GM19328 (cell line): ENCODE measurements at regions not wholly inside any gene's neighbourhood (a gene's known extent, or its start where the extent isn't known, plus 50 kb on each side); places are given as distances from the start of the nearest gene placed in this dataset.
A peak's percentile ranks its signal among the peaks of the same experiment; 100 is the strongest.

ENCODE experiments used
- ATAC-seq: cut with Tn5 transposase; IDR thresholded peaks from one replicate; pipeline ENCODE4 v1.9.1; 2021; ENCODE audit warnings: mild to moderate bottlenecking, moderate library complexity; ENCODE audit not compliant: unreplicated experiment

DNA sequence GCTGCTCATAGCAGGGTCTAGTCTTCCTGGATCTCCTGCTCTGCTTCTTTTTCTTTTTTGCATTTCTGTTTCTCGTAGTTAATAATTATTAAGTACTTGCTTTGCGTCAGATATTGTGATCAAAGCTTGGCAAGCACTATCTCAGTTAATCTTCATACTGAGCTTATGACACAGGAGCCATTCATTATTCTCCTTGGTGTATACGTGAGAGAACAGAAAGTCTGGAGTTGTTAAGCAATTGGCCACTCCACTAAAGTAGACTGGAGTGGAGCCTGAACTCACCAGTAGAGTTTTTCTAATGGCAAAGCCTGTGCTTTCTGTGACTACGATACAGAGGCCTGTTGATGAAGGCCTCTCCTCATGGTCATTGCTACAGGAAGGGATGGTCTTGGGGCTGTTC is 285.9 kb downstream of the RFC3 start:
- ATAC-seq, result no peak

DNA sequence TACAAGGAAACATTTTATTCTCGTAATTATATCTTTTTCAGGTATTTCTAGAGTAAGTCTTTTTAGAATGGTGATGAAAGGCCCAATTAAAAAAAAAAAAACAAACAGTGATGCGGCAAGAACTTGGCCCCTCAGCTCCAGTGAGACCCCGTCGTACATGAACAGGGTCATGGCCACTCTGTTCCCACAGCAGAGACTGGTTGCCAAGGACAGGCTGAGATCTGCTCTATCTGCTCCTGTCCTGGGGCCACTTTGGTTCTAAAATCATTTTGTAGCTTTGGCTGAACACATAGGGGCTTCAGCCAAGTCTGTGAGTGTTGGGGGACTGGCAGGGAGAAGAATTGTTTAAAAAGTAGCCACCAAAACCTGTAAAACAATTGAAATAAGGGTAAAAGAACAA is 286.9 kb downstream of the RFC3 start:
- ATAC-seq, result no peak

DNA sequence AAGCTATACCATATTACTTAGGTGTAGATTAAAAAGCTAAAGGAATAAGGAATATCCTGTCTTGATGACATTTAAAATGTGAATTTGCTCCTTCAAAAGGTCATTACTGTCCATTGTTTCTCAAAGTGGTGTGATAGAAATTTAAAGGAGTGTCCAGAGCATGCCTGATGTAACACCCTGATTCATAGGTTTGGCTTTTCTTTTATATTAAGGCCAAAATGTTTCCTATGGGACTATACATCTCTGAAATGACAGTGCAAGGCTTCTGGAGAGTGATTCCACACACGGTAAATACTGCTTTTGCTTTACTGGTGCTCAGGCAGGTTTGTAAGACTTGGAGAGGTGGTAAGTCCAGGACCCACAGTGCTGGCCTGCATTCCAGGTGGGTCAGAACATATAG is 289.9 kb downstream of the RFC3 start:
- no peak for ATAC-seq

DNA sequence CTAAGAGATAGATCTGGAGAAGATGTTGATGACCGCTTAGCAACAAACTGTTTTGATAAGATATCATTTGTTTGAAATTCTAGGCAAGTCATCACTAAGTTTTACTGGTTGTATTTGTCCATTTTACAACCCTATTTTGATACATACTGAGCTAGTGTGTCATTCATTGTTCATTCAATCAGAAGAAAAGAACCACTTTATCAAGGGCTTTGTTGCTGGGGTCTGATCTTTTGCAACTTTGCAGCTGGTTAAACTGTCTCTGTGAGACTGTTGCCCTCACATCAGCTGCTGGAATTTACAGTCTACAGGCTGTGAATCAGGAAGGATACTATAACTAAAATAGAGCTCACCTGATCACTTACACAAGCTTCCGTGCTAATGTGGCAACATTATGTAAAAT is 290.5 kb downstream of the RFC3 start:
- ATAC-seq, result no peak

DNA sequence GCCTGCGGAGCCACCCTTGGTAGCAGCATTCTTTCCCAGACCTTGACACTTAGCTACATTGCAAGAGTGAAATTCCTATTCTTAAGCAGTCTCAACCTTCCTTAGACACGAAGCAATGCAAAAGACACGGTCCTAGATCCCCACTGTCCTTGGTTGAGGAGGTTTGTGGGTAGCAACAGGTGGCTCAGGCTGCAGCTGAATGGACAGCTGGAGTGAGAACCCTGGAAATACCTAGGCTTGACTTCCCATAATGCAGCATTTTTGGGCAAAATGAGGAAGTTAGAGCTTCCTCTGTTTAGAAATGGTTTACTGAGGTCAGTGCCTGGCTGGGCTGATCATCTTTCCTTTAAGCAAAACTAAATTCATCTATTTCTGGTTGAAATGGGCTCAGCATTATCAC is 296.6 kb downstream of the RFC3 start:
- no peak for ATAC-seq

DNA sequence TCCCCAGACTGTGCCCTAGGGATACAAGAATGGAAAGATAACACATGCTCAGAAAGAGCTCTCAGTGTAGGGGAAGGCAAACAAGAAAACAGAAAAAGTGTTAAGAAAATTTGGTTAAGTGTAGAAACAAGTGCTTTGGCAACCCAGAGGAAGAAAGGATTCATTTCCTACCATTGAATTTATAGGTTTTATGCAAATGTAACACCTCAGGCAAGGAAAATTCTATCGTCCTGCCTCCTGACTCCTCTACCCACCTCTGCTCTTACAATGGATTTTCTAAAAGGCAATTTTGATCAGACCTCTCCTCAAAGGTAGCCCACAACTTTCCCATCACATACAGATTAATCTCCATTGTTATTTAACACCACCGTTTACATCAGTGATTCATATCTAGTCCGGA is 298.7 kb downstream of the RFC3 start:
- no peak for ATAC-seq

DNA sequence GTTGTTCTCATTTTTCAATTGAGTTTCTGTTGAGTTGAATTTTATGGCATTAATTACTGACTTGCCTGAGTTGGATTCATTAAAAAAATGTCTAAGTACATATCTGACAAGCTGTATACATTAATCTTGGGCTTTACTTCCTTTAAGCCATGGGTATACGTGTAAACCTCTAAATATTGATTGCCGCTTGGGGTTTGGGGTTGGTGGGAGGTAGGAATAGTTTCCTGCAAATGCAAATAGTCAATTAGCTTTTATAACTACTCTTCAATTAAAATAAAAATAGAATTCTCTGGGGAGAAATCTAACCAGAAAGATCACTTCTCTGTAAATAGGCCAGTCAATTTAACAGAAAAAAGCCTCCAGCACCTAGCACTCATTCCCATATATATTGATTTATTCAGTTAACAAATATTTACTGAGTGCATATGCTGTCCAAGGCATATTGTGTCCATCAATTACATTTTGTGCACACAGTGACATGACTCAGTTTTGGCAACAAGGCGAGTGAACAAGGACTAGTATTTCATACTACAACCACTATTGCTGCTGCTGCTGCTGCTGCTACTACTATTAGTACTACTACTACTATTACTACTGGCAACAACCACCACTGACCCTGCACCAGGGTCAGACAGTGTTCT is 306.8 kb downstream of the RFC3 start:
- ATAC-seq, result no peak

DNA sequence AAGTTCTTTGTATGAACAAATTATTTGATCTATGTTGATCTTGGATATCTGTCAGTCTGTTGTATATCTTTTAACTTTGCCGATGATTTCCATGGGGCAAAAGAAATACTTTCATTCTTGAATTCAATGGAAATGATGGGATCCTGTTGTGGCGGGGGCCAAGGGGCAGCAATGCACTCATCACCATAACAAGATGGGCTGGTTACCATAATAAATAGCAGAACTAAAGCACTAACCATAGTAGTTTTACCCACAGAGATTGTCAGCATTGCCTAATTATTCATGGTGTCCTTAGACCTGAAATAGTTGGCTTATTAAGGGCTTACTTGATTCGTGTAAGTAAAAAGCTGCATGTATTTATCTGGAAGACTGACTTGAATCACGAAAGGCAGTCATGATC is 309.6 kb downstream of the RFC3 start:
- ATAC-seq, result no peak

DNA sequence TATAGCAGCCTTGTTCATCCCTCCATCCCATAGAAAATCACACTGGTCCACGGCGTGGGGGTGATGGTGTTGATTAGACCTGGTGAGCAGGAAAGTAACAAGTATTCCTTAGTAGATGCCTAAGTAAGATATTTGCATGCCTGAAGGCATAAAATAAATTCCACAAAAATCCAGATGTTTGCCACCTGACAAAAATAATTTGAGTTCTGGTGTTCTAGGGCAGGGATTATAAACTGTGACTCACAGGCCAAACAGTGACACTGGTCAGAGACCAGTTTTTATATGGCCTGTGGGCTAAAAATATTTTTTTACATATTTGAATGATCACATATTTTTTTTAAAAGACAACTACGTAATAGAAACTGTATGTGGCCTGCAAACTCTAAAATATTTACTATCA is 310.7 kb downstream of the RFC3 start:
- ATAC-seq, result no peak

DNA sequence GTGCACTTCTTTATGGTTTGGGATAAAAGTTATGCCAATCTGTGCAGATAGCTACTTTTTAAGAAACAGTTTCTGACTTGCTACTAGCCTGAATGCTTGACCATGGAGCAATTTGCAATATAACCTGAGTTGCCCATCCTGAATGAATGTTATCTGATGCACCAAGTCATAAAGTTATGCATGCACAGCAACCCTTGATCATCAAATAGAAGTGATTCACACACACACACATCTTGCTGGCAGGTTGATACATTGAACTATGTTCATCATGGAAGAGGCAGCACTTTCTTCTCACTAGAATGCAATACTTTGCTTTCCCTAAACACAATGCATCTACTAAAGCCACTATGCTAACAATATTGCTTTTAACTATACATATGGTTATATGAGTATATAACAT is 311.5 kb downstream of the RFC3 start:
- ATAC-seq, result no peak

DNA sequence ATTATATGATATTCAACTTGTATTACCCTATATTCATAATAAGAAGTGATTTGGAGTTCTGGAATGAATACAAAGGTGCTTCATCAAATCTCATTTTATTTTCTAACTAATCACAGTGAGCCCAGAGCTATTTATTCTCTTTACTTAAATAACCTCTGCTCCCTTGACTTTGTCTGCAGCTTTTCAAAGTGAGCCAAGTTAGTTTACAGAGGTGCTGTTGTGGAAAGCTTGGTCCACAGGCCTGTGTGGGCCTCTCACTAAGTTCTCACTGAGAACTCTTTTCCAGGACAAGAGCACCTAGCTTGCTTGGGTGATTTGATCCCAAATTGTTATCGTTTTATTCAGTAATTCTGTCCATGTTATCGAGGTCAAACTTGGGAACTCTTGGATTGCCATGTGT is 319.3 kb downstream of the RFC3 start:
- ATAC-seq, result no peak

DNA sequence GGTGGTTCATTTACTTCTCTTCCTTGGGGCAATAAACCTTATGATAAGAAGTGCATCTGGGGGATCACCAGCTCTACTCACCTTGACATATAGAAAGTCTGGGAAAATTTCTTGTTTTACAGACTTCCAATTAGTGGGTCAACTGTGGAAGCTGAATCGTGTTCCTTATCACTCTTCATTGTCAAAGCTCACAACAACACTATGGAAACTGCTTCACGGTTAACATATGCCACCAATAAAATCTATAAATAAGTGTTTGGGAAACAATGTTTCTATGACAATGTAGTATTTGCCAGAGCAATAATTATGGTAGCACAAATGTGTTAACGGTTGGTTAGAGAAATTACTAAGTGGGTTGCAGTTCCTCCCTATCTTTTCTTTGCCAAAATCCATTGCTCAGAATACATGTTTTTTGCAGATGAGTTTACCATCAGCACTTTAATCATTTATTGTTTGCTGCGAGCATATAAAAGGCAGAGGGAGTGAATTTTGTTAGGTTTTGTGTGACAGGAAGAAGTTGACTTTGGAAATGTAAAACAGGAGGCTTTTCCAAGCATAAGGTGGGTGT is 321.8 kb downstream of the RFC3 start:
- no peak for ATAC-seq

DNA sequence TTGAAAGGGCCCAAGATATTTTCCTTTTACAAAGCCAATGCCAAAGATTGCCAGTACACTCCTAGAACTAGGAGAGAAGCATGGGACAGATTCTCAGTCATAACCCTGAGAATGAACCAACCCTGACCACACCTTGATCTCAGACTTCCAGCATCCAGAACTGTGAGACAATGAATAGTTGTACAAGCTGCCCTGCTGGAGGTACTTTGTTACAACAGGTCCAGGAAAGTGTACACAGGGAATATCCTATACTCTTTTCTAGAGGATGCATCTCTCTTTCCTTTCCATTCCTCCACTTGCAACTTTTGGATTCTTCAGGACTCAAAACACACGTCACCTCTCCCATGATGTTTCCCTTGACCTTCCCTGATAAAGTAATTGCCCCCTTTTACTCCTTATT is 325.7 kb downstream of the RFC3 start:
- ATAC-seq, result no peak

DNA sequence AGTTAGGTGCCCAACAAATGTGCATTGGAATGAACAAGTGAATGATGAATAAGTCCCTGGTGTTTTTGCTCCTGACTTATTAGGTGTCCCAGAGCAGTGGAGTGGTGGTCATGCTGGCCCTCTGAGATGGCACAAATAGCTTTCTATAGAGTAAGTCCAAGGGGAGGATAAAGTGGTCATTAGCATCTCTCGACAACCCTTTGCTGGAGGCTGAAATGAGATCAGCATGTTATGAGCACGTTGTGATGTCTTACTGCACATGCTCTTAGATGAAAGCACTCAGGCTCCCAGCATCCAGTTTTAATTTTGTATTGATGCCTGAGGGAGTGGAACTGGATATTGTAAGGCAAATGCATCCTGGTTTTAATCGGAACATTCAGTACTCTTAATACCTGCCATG is 326.2 kb downstream of the RFC3 start:
- no peak for ATAC-seq

DNA sequence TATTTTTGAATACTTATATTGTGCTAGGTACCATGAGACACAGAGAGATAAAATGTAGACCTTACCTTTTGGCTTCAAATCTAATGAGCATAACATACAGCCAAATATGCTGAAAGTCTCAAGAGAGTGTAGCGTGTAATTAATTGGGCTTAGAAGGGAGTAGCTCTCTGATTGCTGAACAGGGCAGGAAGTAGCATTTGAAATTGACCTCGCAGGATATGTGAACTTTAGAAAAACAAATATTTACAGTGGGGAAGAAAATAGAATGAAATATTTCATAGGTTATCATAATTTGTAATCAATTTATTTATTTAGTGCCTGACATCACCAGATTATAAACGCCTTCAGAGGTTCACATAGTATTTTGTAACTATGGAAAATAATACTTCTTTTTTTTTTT is 327.1 kb downstream of the RFC3 start:
- no peak for ATAC-seq

DNA sequence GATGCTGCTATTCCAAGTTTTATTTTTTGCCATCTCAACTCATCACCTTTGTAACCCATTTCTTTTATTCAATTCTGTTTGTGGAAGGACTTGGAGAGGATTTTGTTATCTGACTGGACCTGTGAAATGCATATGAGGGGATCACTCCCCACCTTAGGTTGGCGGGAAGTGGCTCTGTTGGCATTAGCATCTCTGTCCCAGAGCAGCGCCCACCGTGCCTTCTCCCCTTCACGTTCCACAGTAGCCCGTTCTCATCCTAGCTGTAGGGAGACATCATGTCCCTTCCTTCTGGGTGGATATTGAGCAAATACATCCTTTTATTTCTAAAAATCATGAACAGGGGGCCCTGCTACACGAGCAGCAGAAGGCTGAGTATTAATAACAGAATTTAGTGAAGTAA is 330.4 kb downstream of the RFC3 start:
- no peak for ATAC-seq

DNA sequence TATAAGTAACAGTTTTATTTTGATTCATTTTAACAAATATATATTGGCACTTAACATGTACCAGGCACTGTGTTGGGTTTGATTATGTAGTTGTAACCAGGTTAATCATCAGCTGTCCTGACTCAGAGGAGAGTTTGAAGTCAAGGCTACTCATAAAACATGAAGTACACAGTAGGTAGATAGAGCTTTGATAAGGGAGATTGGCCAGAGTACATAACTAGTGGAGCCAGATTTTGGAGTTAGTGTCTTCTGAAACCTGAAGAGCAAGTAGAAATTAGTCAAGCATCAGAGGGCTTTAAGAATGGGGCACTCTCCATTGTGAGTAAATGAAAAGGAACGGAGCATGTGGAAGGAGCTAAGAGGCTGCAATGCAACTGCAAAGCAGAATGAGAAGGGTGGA is 333.9 kb downstream of the RFC3 start:
- no peak for ATAC-seq

DNA sequence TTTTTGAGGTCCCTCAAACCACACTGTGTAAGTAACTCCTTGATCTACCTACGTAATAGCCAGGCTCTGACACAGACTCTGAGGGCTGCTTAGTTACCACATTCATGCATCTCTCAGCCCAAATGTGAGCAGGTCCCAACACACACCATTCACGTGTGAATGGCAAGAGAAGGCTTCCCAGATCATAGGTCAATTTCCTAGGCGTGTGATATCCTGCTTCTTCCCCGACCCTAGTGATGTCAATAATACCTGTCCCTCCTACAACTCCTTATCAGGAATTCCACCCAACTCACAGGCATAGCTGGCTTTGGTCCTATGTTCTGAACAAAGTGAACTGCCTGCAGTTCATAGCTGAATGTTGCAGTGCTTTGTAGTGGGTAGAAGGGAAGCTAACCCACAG is 334.5 kb downstream of the RFC3 start:
- ATAC-seq, result no peak

DNA sequence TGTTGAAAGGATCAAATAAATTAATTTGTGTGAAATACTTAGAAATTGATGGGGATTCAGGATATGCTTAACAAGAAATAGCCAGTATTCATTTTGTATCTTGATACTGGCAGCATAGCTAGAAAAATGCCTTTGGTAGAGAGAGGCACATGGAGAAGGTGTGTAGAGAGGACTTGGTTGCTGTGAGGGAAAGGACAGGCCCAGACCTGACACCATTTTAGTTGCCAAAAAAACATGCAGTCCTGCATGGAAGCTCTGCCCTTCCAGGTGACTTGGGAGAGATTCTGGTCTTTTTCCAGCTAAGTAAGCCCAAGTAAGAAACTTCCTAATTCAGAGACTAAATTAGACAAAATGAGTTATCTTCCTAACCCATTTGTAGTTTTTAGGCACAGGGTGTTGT is 335.0 kb downstream of the RFC3 start:
- ATAC-seq, result no peak

DNA sequence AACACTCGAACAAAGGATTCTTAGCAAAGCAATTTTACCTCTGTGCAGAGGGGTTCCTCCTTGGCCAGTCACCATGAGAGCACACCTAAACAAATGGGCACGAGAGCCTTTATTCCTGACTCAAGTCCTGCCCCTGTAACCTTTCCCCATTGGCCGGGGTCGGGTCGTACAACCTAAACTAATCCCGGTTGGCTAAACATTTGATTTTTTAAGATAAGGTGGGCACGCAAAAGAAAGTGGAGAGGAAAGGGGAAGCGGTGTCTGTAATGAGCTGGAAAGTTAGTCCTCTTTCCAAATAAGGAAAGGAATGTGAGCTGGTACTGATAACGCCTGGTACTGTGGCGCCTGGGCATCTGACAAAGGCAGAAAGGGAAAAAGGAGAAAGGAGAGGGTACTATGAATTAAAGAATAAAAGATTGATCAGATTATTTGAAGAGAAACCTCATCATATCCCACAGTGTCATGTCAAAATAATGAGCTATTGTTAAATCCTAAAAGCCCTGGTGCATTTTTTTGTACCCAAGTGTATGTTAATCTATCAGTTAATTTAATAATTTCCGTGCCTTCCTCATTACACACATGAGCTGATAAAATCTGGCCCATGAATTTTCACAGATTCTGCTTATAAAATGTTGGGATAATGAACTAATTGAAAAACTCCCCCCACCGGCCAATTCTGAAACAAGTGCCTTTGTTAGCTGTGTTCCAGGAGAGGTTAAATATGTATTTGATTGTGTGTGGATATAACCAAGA is 335.7 kb downstream of the RFC3 start:
- ATAC-seq, result no peak

DNA sequence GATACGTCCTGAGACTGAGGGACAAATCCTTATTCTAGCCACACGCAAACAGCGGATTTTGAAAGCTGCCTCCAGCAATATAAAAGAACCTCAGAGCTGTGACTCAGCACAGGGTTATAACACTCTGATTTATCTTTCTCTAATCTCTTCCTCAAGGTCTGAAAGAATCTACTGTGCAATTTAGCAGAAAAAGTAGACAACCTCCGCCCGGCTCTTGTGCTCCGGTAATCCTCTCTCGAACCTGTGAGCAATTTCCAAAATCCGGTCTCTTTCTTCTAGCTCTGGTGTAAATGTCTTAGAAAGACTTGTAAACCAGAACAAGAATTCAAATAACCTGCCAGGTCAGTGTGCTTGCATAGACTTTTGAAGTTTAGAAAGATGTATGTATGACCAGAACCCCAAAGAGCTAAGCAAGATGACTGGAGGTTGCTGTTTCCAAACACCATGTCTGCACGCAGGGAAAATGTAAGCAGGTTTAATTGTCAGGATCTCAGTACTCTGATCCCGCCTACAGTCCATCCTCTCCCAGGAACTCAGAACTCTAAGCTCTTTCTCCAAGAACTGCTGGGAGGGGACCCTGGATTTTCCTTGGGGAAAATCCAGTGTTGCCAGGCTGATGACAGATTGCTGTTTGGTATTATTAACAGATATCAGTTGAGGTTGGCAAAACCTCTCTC is 338.1 kb downstream of the RFC3 start:
- no peak for ATAC-seq

DNA sequence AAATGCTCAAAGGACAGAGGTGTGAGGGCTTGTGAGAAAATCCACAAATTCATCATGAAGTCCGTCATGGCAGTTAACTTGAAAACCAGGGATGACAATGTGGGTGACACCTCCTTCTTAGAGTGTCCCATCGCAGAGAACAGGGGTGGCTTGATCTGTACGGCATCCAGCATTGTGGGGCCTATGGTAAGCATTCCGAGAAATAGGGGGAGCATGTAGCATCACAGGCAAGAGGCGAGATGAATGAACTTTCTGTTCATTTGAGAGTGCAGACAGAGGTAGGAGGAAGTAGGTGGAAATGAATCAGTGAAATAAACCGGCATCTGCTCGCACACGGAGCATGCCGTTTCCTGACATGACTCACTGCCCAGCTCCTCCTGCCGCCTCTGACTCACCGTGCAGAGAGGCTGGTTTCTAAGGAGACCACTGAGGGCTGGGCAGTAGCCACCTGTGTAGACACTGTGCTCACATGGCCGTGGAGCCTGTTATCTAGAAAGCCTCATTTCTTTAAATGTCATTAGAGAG is 339.0 kb downstream of the RFC3 start:
- peak; percentile 99 for ATAC-seq
